Body of pancreas (tissue), 4 donors: ENCODE measurements at regions not wholly inside any gene's neighbourhood (a gene's known extent, or its start where the extent isn't known, plus 50 kb on each side); places are given as distances from the start of the nearest gene placed in this dataset.

Experiments
- ATAC-seq: fragments of 150-250 bp; one replicate; pipeline ENCODE4 v1.9.1; 2016
- DNase-seq, 4 donors: peaks; one replicate each; pipeline ENCODE4 v3.0.0-alpha.2; 2019
- H3K27ac ChIP-seq, 4 donors: fragments of 200-600 bp; sonication (generic); 1 replicate in 3 of 4; 2 replicates in 1 of 4; pipeline versions ENCODE4 v1.5.1 to v1.6.1; 2016 to 2019; ENCODE audit warnings: mild to moderate bottlenecking in 1 of 4, mixed read lengths in 1 of 4, moderate library complexity in 1 of 4
- H3K27me3 ChIP-seq, 2 donors: fragments of 200-600 bp; sonication (generic); one replicate each; pipeline ENCODE4 v1.6.0; 2016; ENCODE audit warnings: mild to moderate bottlenecking in 1 of 2
- H3K36me3 ChIP-seq, 2 donors: fragments of 200-600 bp; sonication (generic); replicated peaks in 1 of 2; 2 replicates each; pipeline ENCODE4 v1.5.1; 2016; ENCODE audit warnings: low read depth in 2 of 2; ENCODE audit not compliant: insufficient read depth in 1 of 2
- H3K4me1 ChIP-seq: fragments of 200-600 bp; sonication (generic); one replicate; pipeline ENCODE4 v1.6.0; 2016
- H3K4me3 ChIP-seq, 2 donors: fragments of 200-600 bp; sonication (generic); 1 replicate in 1 of 2; 2 replicates in 1 of 2; pipeline ENCODE4 v1.5.1; 2016 to 2019
- H3K9me3 ChIP-seq, 3 donors: fragments of 200-600 bp; sonication (generic); 1 replicate in 2 of 3; 2 replicates in 1 of 3; pipeline ENCODE4 v1.5.1; 2016
- CTCF ChIP-seq, 7 experiments: fragments of 450-650 bp in 4 of 7; fragments of 200-600 bp in 3 of 7; sonication (generic) in 3 of 7; IDR thresholded peaks; one replicate each; pipeline ENCODE4 v1.5.1; 2016 to 2019; ENCODE audit warnings: antibody characterized with exemption in 7 of 7
- POLR2A ChIP-seq, 3 donors: fragments of 450-650 bp; IDR thresholded peaks; one replicate each; pipeline ENCODE4 v1.6.1; 2016; ENCODE audit warnings: antibody characterized with exemption in 3 of 3, mild to moderate bottlenecking in 2 of 3
- WGBS, 2 donors: methylation state at CpG; one replicate each; pipeline ENCODE4 v1.1.5; 2017; 5-methylcytosine and 5-hydroxymethylcytosine counted together
- intact Hi-C: fragments of 100-400 bp; cut with DNase I; formaldehyde crosslinking; loops from one replicate; pipeline ENCODE4 v1.15.1; 2023

GRCh38 chr1:80427881-80428280 is 1372.9 kb upstream of the ADGRL2 start:
- H3K36me3 ChIP-seq: no peaks in the 10 kb centered on the region
- TF ChIP-seq POLR2A (IDR thresholded peaks at IDR 0.05): no peak
- no peak for TF ChIP-seq CTCF (IDR thresholded peaks at IDR 0.05)
- no peak for ATAC-seq
- H3K9me3 ChIP-seq: no peaks in the 10 kb centered on the region
- peak in 3 of 4 donors; percentile 3 to 28 (median 18) for DNase-seq
- intact Hi-C loops: no loop called here
- no peaks in the 10 kb centered on the region for H3K4me1 ChIP-seq
- WGBS, 2 donors: 73 to 89% methylated on average over 3 of the region's 3 CpGs
- H3K27me3 ChIP-seq: no peaks in the 10 kb centered on the region
- no peak overlapping the region for H3K4me3 ChIP-seq
- H3K27ac ChIP-seq: no peak overlapping the region

- no peak for TF ChIP-seq POLR2A (IDR thresholded peaks at IDR 0.05)
- no peak for TF ChIP-seq CTCF (IDR thresholded peaks at IDR 0.05)
- Histone ChIP-seq H3K9me3 (no peaks in the 10 kb centered on the region), H3K27me3 (no peaks in the 10 kb centered on the region), H3K36me3 (no peaks in the 10 kb centered on the region), H3K4me1 (no peaks in the 10 kb centered on the region), H3K27ac (no peak overlapping the region), H3K4me3 (no peak overlapping the region)
- DNase-seq (no peak), ATAC-seq (no peak)
- intact Hi-C loops: no loop called here
- 73 to 76% methylated on average over 1 of the region's 1 CpG for WGBS, 2 donors
Measured at GRCh38 chr1:80424249-80424648, 1376.5 kb upstream of the ADGRL2 start.

- intact Hi-C loops: no loop called here
- H3K27me3 ChIP-seq: no peaks in the 10 kb centered on the region
- no peak overlapping the region for H3K4me3 ChIP-seq
- H3K9me3 ChIP-seq: no peaks in the 10 kb centered on the region
- H3K36me3 ChIP-seq: no peaks in the 10 kb centered on the region
- DNase-seq (no peak), ATAC-seq (no peak)
- WGBS, 2 donors: 64 to 68% methylated on average over 1 of the region's 1 CpG
- H3K27ac ChIP-seq: no peak overlapping the region
- no peaks in the 10 kb centered on the region for H3K4me1 ChIP-seq
- no peak for TF ChIP-seq POLR2A (IDR thresholded peaks at IDR 0.05)
Measured at GRCh38 chr1:80418134-80418533, 1382.6 kb upstream of the ADGRL2 start.

GRCh38 chr1:80417671-80418070 is 1383.1 kb upstream of the ADGRL2 start:
- WGBS, 2 donors: 65 to 71% methylated on average over 1 of the region's 1 CpG
- ATAC-seq (no peak), DNase-seq (no peak)
- no peaks in the 10 kb centered on the region for H3K27me3 ChIP-seq
- TF ChIP-seq CTCF (IDR thresholded peaks at IDR 0.05) (no peak), POLR2A (IDR thresholded peaks at IDR 0.05) (no peak)
- no peak overlapping the region for H3K4me3 ChIP-seq
- intact Hi-C loops: no loop called here
- H3K9me3 ChIP-seq: no peaks in the 10 kb centered on the region
- H3K36me3 ChIP-seq: no peaks in the 10 kb centered on the region
- H3K4me1 ChIP-seq: no peaks in the 10 kb centered on the region
- H3K27ac ChIP-seq: no peak overlapping the region

GRCh38 chr1:80413969-80414368 is 1386.8 kb upstream of the ADGRL2 start:
- no peaks in the 10 kb centered on the region for H3K27me3 ChIP-seq
- TF ChIP-seq POLR2A (IDR thresholded peaks at IDR 0.05): no peak
- no peak for TF ChIP-seq CTCF (IDR thresholded peaks at IDR 0.05)
- H3K4me1 ChIP-seq: no peaks in the 10 kb centered on the region
- no peak overlapping the region for H3K4me3 ChIP-seq
- H3K27ac ChIP-seq: no peak overlapping the region
- 48 to 50% methylated on average over 1 of the region's 1 CpG for WGBS, 2 donors
- H3K9me3 ChIP-seq: no peaks in the 10 kb centered on the region
- no peaks in the 10 kb centered on the region for H3K36me3 ChIP-seq
- intact Hi-C loops: no loop called here
- no peak for ATAC-seq
- no peak for DNase-seq
